Sigmoid colon (tissue), 6 donors: ENCODE measurements at regions not wholly inside any gene's neighbourhood (a gene's known extent, or its start where the extent isn't known, plus 50 kb on each side); places are given as distances from the start of the nearest gene placed in this dataset.

Source experiments
- DNase-seq: peaks from one replicate; pipeline ENCODE4 v3.0.0-alpha.2; 2019
- H3K27ac ChIP-seq, 4 donors: fragments of 200-600 bp; sonication (generic); one replicate each; pipeline ENCODE4 v1.5.1; 2016 to 2019; ENCODE audit warnings: mild to moderate bottlenecking in 1 of 4
- H3K27me3 ChIP-seq, 3 donors: fragments of 200-600 bp; sonication (generic); one replicate each; pipeline ENCODE4 v1.5.1; 2019; ENCODE audit warnings: mild to moderate bottlenecking in 1 of 3
- H3K36me3 ChIP-seq, 4 donors: fragments of 200-600 bp; sonication (generic); one replicate each; pipeline ENCODE4 v1.5.1; 2016 to 2019
- H3K4me1 ChIP-seq, 4 donors: fragments of 200-600 bp; sonication (generic); one replicate each; pipeline ENCODE4 v1.5.1; 2017 to 2019
- H3K4me3 ChIP-seq, 4 donors: fragments of 200-600 bp; sonication (generic); one replicate each; pipeline ENCODE4 v1.5.1; 2017 to 2019; ENCODE audit warnings: mild to moderate bottlenecking in 2 of 4, moderate library complexity in 1 of 4
- H3K9me3 ChIP-seq, 4 donors: fragments of 200-600 bp in 3 of 4; sonication (generic) in 3 of 4; one replicate each; pipeline versions ENCODE4 v1.5.1 to v1.6.1; 2013 to 2019
- EP300 ChIP-seq, 4 donors: sonication (generic); formaldehyde crosslinking; IDR thresholded peaks; one replicate each; pipeline ENCODE4 v1.6.1; 2017; ENCODE audit warnings: antibody characterized with exemption in 4 of 4
- POLR2A ChIP-seq, 2 donors: fragments of 450-650 bp; IDR thresholded peaks; one replicate each; pipeline ENCODE4 v1.6.1; 2016; ENCODE audit warnings: antibody characterized with exemption in 2 of 2, mild to moderate bottlenecking in 2 of 2, moderate library complexity in 2 of 2
- POLR2AphosphoS5 ChIP-seq, 4 donors: sonication (generic); formaldehyde crosslinking; IDR thresholded peaks; one replicate each; pipeline ENCODE4 v1.6.1; 2017; ENCODE audit warnings: antibody characterized with exemption in 4 of 4
- WGBS, 2 donors: extraction: QIAGEN DNeasy Blood & Tissue Kit; methylation state at CpG; one replicate each; pipeline ENCODE4 v1.1.7; 2013; 5-methylcytosine and 5-hydroxymethylcytosine counted together
- intact Hi-C: fragments of 100-400 bp; cut with DNase I; formaldehyde crosslinking; loops from one replicate; pipeline ENCODE4 v1.15.1; 2023
- TF ChIP-seq, protein P1 (sequence below), 4 experiments: fragments of 450-650 bp in 3 of 4; fragments of 200-600 bp in 1 of 4; IDR thresholded peaks; one replicate each; pipeline ENCODE4 v1.5.1; 2016 to 2019; ENCODE audit warnings: antibody characterized with exemption in 4 of 4, mild to moderate bottlenecking in 3 of 4, moderate library complexity in 2 of 4
- donor health status: healthy with polysubstance abuse.
- donor health status: healthy.

DNA sequence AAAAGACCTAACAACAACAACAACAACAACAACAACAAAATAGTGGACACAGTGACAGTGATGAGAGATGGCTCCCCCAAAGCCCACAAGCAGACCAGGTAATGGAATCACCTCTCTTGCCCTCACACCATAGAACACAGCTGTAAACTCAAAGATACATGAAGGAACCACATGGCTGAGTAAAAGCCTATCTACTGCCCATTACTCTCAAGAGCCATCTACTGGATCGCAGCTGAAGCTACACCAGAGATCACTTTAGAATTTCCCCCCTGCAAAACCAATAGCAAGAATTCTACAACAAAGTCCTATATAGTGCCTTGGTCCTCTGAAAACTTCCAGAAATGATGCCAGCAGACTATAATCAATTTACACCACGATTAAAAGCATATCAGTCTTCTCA is 1537.6 kb upstream of the CDH9 start:
- no peaks in the 10 kb centered on the region for H3K36me3 ChIP-seq
- intact Hi-C loops, result no loop called here
- H3K9me3 ChIP-seq, result peaks cover 0 to 9% (median 0%) of the 10 kb centered on the region in 4 donors
- H3K27me3 ChIP-seq, result no peaks in the 10 kb centered on the region
- DNase-seq, result no peak
- TF ChIP-seq POLR2AphosphoS5 (IDR thresholded peaks at IDR 0.05), result no peak
- TF ChIP-seq POLR2A (IDR thresholded peaks at IDR 0.05), result no peak
- TF ChIP-seq, protein P1, sequence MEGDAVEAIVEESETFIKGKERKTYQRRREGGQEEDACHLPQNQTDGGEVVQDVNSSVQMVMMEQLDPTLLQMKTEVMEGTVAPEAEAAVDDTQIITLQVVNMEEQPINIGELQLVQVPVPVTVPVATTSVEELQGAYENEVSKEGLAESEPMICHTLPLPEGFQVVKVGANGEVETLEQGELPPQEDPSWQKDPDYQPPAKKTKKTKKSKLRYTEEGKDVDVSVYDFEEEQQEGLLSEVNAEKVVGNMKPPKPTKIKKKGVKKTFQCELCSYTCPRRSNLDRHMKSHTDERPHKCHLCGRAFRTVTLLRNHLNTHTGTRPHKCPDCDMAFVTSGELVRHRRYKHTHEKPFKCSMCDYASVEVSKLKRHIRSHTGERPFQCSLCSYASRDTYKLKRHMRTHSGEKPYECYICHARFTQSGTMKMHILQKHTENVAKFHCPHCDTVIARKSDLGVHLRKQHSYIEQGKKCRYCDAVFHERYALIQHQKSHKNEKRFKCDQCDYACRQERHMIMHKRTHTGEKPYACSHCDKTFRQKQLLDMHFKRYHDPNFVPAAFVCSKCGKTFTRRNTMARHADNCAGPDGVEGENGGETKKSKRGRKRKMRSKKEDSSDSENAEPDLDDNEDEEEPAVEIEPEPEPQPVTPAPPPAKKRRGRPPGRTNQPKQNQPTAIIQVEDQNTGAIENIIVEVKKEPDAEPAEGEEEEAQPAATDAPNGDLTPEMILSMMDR (IDR thresholded peaks at IDR 0.05), result no peak
- no peak for TF ChIP-seq EP300 (IDR thresholded peaks at IDR 0.05)
- no peak overlapping the region for H3K27ac ChIP-seq
- H3K4me3 ChIP-seq, result no peak overlapping the region
- WGBS, 2 donors, result 61 to 68% methylated on average over 2 of the region's 2 CpGs
- no peaks in the 10 kb centered on the region for H3K4me1 ChIP-seq

- no peak overlapping the region for H3K27ac ChIP-seq
- DNase-seq, result no peak
- H3K4me1 ChIP-seq, result no peaks in the 10 kb centered on the region
- no peaks in the 10 kb centered on the region for H3K27me3 ChIP-seq
- H3K36me3 ChIP-seq, result no peaks in the 10 kb centered on the region
- WGBS, 2 donors, result 91 to 94% methylated on average over 7 of the region's 7 CpGs
- intact Hi-C loops, result no loop called here
- peaks cover 0 to 9% (median 0%) of the 10 kb centered on the region in 4 donors for H3K9me3 ChIP-seq
- no peak overlapping the region for H3K4me3 ChIP-seq
- TF ChIP-seq, protein P1 (IDR thresholded peaks at IDR 0.05), result no peak
- TF ChIP-seq EP300 (IDR thresholded peaks at IDR 0.05), result no peak
Measured at GRCh38 chr5:28575368-28575767, 1537.0 kb upstream of the CDH9 start.

- no peaks in the 10 kb centered on the region for H3K27me3 ChIP-seq
- 89 to 96% methylated on average over 1 of the region's 1 CpG for WGBS, 2 donors
- H3K27ac ChIP-seq, result no peak overlapping the region
- no peaks in the 10 kb centered on the region for H3K4me1 ChIP-seq
- no peaks in the 10 kb centered on the region for H3K36me3 ChIP-seq
- no peak for DNase-seq
- no peak for TF ChIP-seq POLR2AphosphoS5 (IDR thresholded peaks at IDR 0.05)
- no peak for TF ChIP-seq EP300 (IDR thresholded peaks at IDR 0.05)
- TF ChIP-seq, protein P1 (IDR thresholded peaks at IDR 0.05), result no peak
- no peak for TF ChIP-seq POLR2A (IDR thresholded peaks at IDR 0.05)
- intact Hi-C loops, result no loop called here
- H3K4me3 ChIP-seq, result no peak overlapping the region
- peaks cover 0 to 9% (median 0%) of the 10 kb centered on the region in 4 donors for H3K9me3 ChIP-seq
Measured at GRCh38 chr5:28574606-28575005, 1536.2 kb upstream of the CDH9 start.

DNA sequence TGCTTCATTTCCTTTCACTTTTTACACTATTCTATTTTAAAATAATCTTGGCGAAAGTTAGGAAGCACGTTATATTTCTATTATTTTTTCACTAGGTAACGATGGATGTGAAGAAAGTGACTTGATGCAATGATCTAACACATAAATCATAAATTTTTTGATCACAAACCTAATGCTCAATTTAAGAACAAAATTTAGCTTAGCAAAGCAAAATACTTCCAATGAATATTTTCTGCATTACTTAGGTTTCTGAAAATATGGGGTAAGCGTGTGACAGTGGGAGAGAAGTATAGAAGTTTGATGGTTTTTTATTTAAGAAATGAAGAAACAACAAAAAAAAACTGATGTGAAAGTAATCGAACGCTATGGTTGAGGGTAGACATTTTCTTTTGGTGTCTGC is 1528.7 kb upstream of the CDH9 start:
- WGBS, 2 donors, result 87 to 92% methylated on average over 6 of the region's 6 CpGs
- H3K27ac ChIP-seq, result no peak overlapping the region
- TF ChIP-seq EP300 (IDR thresholded peaks at IDR 0.05) (no peak), POLR2A (IDR thresholded peaks at IDR 0.05) (no peak), POLR2AphosphoS5 (IDR thresholded peaks at IDR 0.05) (no peak)

GRCh38 chr5:28561522-28561921 is 1523.1 kb upstream of the CDH9 start:
- TF ChIP-seq, protein P1 (IDR thresholded peaks at IDR 0.05), result no peak
- TF ChIP-seq POLR2A (IDR thresholded peaks at IDR 0.05), result no peak
- no peak for TF ChIP-seq EP300 (IDR thresholded peaks at IDR 0.05)
- no peak for TF ChIP-seq POLR2AphosphoS5 (IDR thresholded peaks at IDR 0.05)
- H3K4me3 ChIP-seq, result no peak overlapping the region

More for the DNA sequence above, 1528.7 kb upstream of the CDH9 start:
- Histone ChIP-seq H3K4me3 (no peak overlapping the region), H3K27me3 (no peaks in the 10 kb centered on the region), H3K36me3 (no peaks in the 10 kb centered on the region), H3K9me3 (peaks cover 0 to under 1% (median 0%) of the 10 kb centered on the region in 4 donors), H3K4me1 (no peaks in the 10 kb centered on the region)
- intact Hi-C loops, result no loop called here
- no peak for DNase-seq

More at GRCh38 chr5:28561522-28561921, 1523.1 kb upstream of the CDH9 start:
- Histone ChIP-seq H3K27me3 (no peaks in the 10 kb centered on the region), H3K9me3 (peaks cover 0 to 4% (median 0%) of the 10 kb centered on the region in 4 donors), H3K36me3 (no peaks in the 10 kb centered on the region), H3K27ac (no peak overlapping the region), H3K4me1 (no peaks in the 10 kb centered on the region)
- DNase-seq, result no peak
- intact Hi-C loops, result no loop called here
